Activated CD4-positive, CD25-positive, alpha-beta regulatory T cell treated with anti-CD3 and anti-CD28 coated beads, Interleukin-2, amount 50 U/mL, for 24 hours (primary cell): ENCODE measurements at regions not wholly inside any gene's neighbourhood (a gene's known extent, or its start where the extent isn't known, plus 50 kb on each side); places are given as distances from the start of the nearest gene placed in this dataset.

Experiments used
- ATAC-seq, 2 donors: fragments of 150-1000 bp; cut with Tn5 transposase; one replicate each; pipeline ENCODE4 v1.10.0; 2021; ENCODE audit warnings: mild to moderate bottlenecking in 1 of 2, moderate library complexity in 1 of 2

- no peak for ATAC-seq
Observed at GRCh38 chr15:61681038-61681418, 379.2 kb downstream of the VPS13C start.

GRCh38 chr15:61680260-61681037 lies 379.8 kb downstream of the VPS13C start:
- no peak for ATAC-seq

- ATAC-seq: no peak
Observed at GRCh38 chr15:61671736-61672135, 388.5 kb downstream of the VPS13C start.

GRCh38 chr15:61668444-61668843 lies 391.8 kb downstream of the VPS13C start:
- ATAC-seq: no peak

GRCh38 chr15:61661791-61662190 lies 398.5 kb downstream of the VPS13C start:
- ATAC-seq: no peak

- no peak for ATAC-seq
Observed at GRCh38 chr15:61660579-61660978, 399.7 kb downstream of the VPS13C start.

GRCh38 chr15:61659566-61660190 lies 400.6 kb downstream of the VPS13C start:
- no peak for ATAC-seq

- ATAC-seq: no peak
Observed at GRCh38 chr15:61657461-61657860, 402.8 kb downstream of the VPS13C start.

- no peak for ATAC-seq
Observed at GRCh38 chr15:61656391-61656790, 403.9 kb downstream of the VPS13C start.

- no peak for ATAC-seq
Observed at GRCh38 chr15:61655881-61656280, 404.4 kb downstream of the VPS13C start.

GRCh38 chr15:61654918-61655317 lies 405.3 kb downstream of the VPS13C start:
- no peak for ATAC-seq

- ATAC-seq: no peak
Observed at GRCh38 chr15:61654002-61654740, 406.1 kb downstream of the VPS13C start.

GRCh38 chr15:61653110-61653509 lies 407.1 kb downstream of the VPS13C start:
- ATAC-seq: no peak

- no peak for ATAC-seq
Observed at GRCh38 chr15:61651267-61651666, 409.0 kb downstream of the VPS13C start.

GRCh38 chr15:61649046-61649445 lies 411.2 kb downstream of the VPS13C start:
- no peak for ATAC-seq

GRCh38 chr15:61644550-61644949 lies 415.4 kb upstream of the RORA start:
- no peak for ATAC-seq

GRCh38 chr15:61641645-61642044 lies 412.5 kb upstream of the RORA start:
- no peak for ATAC-seq

- no peak for ATAC-seq
Observed at GRCh38 chr15:61640756-61641155, 411.7 kb upstream of the RORA start.

GRCh38 chr15:61639491-61639890 lies 410.4 kb upstream of the RORA start:
- ATAC-seq: no peak

GRCh38 chr15:61634837-61635236 lies 405.7 kb upstream of the RORA start:
- no peak for ATAC-seq

- ATAC-seq: no peak
Observed at GRCh38 chr15:61633951-61634350, 404.8 kb upstream of the RORA start.

GRCh38 chr15:61629269-61629668 lies 400.2 kb upstream of the RORA start:
- ATAC-seq: no peak

- no peak for ATAC-seq
Observed at GRCh38 chr15:61624950-61625349, 395.8 kb upstream of the RORA start.

- no peak for ATAC-seq
Observed at GRCh38 chr15:61623746-61624145, 394.6 kb upstream of the RORA start.
